Upper lobe of left lung (tissue), 6 donors: ENCODE measurements at regions not wholly inside any gene's neighbourhood (a gene's known extent, or its start where the extent isn't known, plus 50 kb on each side); places are given as distances from the start of the nearest gene placed in this dataset.
A peak's percentile ranks its signal among the peaks of the same experiment; 100 is the strongest.
"Not testable (repeated sequence)": the region's sequence is repeated elsewhere in the genome, so short reads cannot be mapped to it uniquely, and the experiment has no call there.

Source experiments
- ATAC-seq, 2 donors: fragments of 200-7000 bp; cut with Tn5 transposase; one replicate each; pipeline ENCODE4 v1.9.1; 2022; ENCODE audit warnings: mild to moderate bottlenecking in 2 of 2, moderate library complexity in 2 of 2; ENCODE audit not compliant: low FRiP score in 2 of 2
- DNase-seq, 2 donors: peaks; one replicate each; pipeline ENCODE4 v3.0.0-alpha.2; 2019 to 2020
- H3K27ac ChIP-seq, 4 donors: fragments of 200-600 bp; sonication (generic); one replicate each; pipeline ENCODE4 v1.5.1; 2016 to 2019
- H3K27me3 ChIP-seq, 4 donors: fragments of 200-600 bp; sonication (generic); one replicate each; pipeline ENCODE4 v1.5.1; 2017 to 2019
- H3K36me3 ChIP-seq, 4 donors: fragments of 200-600 bp; sonication (generic); one replicate each; pipeline ENCODE4 v1.5.1; 2016 to 2019
- H3K4me1 ChIP-seq, 4 donors: fragments of 200-600 bp; sonication (generic); one replicate each; pipeline ENCODE4 v1.5.1; 2018 to 2019
- H3K4me3 ChIP-seq, 4 donors: fragments of 200-600 bp; sonication (generic); one replicate each; pipeline ENCODE4 v1.5.1; 2017 to 2019; ENCODE audit warnings: mild to moderate bottlenecking in 2 of 4, moderate library complexity in 1 of 4
- H3K9me3 ChIP-seq, 4 donors: fragments of 200-600 bp; sonication (generic); one replicate each; pipeline ENCODE4 v1.5.1; 2018 to 2019
- CTCF ChIP-seq, 6 experiments: fragments of 450-650 bp in 4 of 6; fragments of 200-600 bp in 2 of 6; sonication (generic) in 2 of 6; IDR thresholded peaks; one replicate each; pipeline ENCODE4 v1.5.1; 2016 to 2019; ENCODE audit warnings: antibody characterized with exemption in 6 of 6
- EP300 ChIP-seq, 4 donors: sonication (generic); formaldehyde crosslinking; IDR thresholded peaks; one replicate each; pipeline ENCODE4 v1.5.1; 2017; ENCODE audit warnings: antibody characterized with exemption in 4 of 4, control low read depth in 2 of 4
- POLR2A ChIP-seq, 4 donors: fragments of 450-650 bp; IDR thresholded peaks; one replicate each; pipeline ENCODE4 v1.5.1; 2016 to 2017; ENCODE audit warnings: antibody characterized with exemption in 4 of 4, mild to moderate bottlenecking in 2 of 4
- POLR2AphosphoS5 ChIP-seq, 2 donors: sonication (generic); formaldehyde crosslinking; IDR thresholded peaks; one replicate each; pipeline ENCODE4 v1.5.1; 2017; ENCODE audit warnings: antibody characterized with exemption in 2 of 2
- WGBS, 2 donors: methylation state at CpG; one replicate each; pipeline ENCODE4 v1.1.5; 2017 to 2018; 5-methylcytosine and 5-hydroxymethylcytosine counted together
- donor health status: DM: no; HTN: no; CAD: no; lungs with moderate emphysema.
- donor health status: DM: no; HTN: yes; CAD: no; lungs with severe emphysema.

DNA sequence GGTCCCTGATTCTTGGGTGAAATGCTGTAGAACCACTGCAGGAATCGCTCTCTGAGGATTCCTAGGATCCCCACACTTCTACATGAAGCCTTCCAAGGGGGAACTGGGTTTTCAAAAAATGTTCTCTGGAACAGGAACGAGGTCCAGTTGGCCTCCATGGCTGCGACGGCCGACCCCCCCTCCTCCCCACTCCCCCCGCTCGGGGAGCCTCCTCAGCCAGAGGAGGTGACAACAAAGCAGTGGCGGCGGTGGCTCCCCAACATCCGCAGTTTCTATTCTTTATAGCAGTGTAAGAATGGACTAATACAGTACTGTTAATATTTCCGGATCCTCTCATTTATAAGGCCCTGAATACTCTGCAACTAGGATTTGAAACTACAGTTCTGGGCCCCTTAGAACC, 84.0 kb upstream of the PLAAT1 start:
- ATAC-seq (no peak), DNase-seq (peak in 1 of 2 donors; percentile 57)
- Histone ChIP-seq H3K27ac (no peak overlapping the region), H3K9me3 (no peaks in the 10 kb centered on the region), H3K36me3 (no peaks in the 10 kb centered on the region), H3K4me3 (no peak overlapping the region), H3K27me3 (no peaks in the 10 kb centered on the region), H3K4me1 (no peaks in the 10 kb centered on the region)
- TF ChIP-seq POLR2A (IDR thresholded peaks at IDR 0.05) (no peak), EP300 (IDR thresholded peaks at IDR 0.05) (no peak), CTCF (IDR thresholded peaks at IDR 0.05) (no peak), POLR2AphosphoS5 (IDR thresholded peaks at IDR 0.05) (no peak)
- WGBS, 2 donors, result 82 to 86% methylated on average over 7 to 11 of the region's 11 CpGs

DNA sequence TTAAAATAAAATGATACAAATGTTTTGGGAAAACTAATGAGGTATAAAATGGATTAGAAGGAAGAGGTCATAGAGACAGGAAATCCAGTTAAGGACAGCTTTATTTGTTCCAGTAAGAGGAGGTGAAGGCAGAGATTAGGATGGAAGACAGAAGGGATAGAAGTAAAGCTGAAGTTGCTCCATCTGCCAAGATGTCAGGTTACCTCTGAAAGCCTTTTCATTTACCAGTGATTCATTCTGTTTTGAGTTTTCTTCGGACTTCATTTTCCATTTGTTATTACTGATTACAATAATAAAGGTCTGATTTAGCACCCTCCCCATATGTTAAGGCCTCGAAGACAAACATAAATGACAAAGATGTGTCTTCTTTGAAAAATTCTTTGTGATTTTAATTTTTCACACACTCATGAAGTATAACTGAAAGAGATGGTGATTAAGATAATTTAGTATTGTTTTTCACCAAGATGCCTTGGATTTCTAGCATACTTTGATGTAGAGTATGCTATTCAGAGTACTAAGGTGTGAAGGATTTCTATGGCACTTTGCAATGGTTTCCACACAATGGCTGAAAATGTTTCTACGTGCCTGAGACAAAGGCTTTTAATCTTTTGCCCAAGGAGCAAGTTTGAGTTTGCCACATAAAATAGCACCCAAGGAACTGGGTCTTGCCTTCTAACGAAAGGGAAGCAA, 75.4 kb upstream of the PLAAT1 start:
- Histone ChIP-seq H3K9me3 (no peaks in the 10 kb centered on the region), H3K4me3 (no peak overlapping the region), H3K36me3 (no peaks in the 10 kb centered on the region), H3K27ac (no peak overlapping the region), H3K4me1 (no peaks in the 10 kb centered on the region), H3K27me3 (no peaks in the 10 kb centered on the region)
- no peak for TF ChIP-seq EP300 (IDR thresholded peaks at IDR 0.05)
- no peak for TF ChIP-seq POLR2A (IDR thresholded peaks at IDR 0.05)
- TF ChIP-seq POLR2AphosphoS5 (IDR thresholded peaks at IDR 0.05), result no peak
- TF ChIP-seq CTCF (IDR thresholded peaks at IDR 0.05), result no peak
- no peak for ATAC-seq
- no peak for DNase-seq
- 64% methylated on average over 4 of the region's 4 CpGs; no CpG with 5 or more reads in 1 of the 2 donors for WGBS, 2 donors

DNA sequence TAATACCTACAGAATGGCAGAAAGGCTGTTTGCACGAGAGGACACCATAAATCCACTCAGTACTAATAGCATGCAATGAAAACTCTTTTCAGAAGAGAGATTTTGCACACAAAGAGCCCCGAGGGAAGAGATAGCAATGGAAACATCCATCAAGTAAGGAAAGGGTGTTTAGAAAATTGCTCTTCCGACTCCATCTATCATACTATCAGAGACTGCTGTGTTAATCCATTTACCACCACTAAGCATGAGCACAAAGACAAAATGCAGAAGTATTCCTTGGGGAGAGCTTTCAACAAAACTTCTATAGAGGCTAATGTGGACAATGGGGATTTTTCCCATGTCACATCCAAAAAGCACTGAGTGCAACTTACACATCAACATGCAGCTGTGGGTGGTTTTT, 72.1 kb upstream of the PLAAT1 start:
- WGBS, 2 donors, result 35 to 42% methylated on average over 3 of the region's 3 CpGs
- H3K36me3 ChIP-seq, result no peaks in the 10 kb centered on the region
- ATAC-seq (no peak), DNase-seq (no peak)
- no peaks in the 10 kb centered on the region for H3K4me1 ChIP-seq
- H3K4me3 ChIP-seq, result no peak overlapping the region
- H3K27ac ChIP-seq, result no peak overlapping the region
- H3K27me3 ChIP-seq, result no peaks in the 10 kb centered on the region
- no peak for TF ChIP-seq POLR2A (IDR thresholded peaks at IDR 0.05)
- no peak for TF ChIP-seq CTCF (IDR thresholded peaks at IDR 0.05)
- no peak for TF ChIP-seq EP300 (IDR thresholded peaks at IDR 0.05)
- TF ChIP-seq POLR2AphosphoS5 (IDR thresholded peaks at IDR 0.05), result no peak
- H3K9me3 ChIP-seq, result no peaks in the 10 kb centered on the region

DNA sequence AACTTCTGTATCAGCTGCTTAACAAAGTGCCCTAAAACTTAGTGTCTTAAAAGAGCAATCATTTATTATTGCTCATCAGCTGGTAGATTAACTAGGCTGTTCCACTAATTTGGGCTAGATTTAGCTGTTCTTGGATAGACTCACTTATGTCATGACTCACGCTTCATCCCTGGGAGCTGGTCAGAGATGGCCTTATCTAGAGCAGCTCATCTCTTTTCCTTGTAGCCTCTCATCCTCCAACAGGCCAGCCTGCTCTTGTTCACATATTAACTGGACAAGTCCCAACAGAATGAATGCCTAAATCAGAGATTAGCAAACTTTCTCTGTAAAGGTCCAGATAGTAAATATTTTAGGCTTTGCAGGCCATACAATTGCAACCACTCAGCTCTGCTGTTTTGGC, 66.9 kb upstream of the PLAAT1 start:
- TF ChIP-seq EP300 (IDR thresholded peaks at IDR 0.05), result no peak
- TF ChIP-seq POLR2AphosphoS5 (IDR thresholded peaks at IDR 0.05), result no peak
- TF ChIP-seq CTCF (IDR thresholded peaks at IDR 0.05), result no peak
- TF ChIP-seq POLR2A (IDR thresholded peaks at IDR 0.05), result no peak
- Histone ChIP-seq H3K4me3 (no peak overlapping the region), H3K27me3 (no peaks in the 10 kb centered on the region), H3K4me1 (no peaks in the 10 kb centered on the region), H3K9me3 (no peaks in the 10 kb centered on the region), H3K36me3 (no peaks in the 10 kb centered on the region), H3K27ac (no peak overlapping the region)
- WGBS, 2 donors, result 85 to 87% methylated on average over 1 of the region's 1 CpG
- DNase-seq (no peak), ATAC-seq (no peak)

DNA sequence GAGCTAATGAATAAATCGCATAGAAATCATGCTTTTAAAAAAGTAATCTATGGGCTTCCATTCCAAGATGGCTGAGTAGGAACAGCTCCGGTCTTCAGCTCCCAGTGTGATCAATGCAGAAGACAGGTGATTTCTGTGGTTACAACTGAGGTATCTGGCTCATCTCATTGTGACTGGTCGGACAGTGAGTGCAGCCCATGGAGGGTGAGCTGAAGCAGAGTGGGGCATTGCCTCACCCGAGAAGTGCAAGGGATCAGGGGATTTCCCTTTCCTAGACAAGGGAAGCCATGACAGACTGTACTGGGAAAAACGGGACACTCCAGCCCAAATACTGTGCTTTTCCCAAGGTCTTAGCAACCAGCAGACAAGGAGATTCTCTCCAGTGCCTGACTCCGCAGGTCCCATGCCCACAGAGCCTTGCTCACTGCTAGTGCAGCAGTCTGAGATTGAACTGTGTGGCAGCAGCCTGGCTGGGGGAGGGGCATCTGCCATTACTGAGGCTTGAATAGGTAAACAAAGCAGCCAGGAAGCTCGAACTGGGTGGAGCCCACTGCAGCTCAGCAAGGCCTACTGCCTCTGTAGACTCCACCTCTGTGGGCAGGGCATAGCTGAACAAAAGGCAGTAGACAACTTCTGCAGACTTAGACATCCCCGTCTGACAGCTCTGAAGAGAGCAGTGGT, 61.5 kb upstream of the PLAAT1 start:
- H3K27ac ChIP-seq, ATAC-seq, H3K4me3 ChIP-seq, DNase-seq, H3K36me3 ChIP-seq, H3K4me1 ChIP-seq, H3K27me3 ChIP-seq, H3K9me3 ChIP-seq: not testable (repeated sequence)
- 76 to 92% methylated on average over 6 to 8 of the region's 8 CpGs for WGBS, 2 donors
